GM13977 (cell line): ENCODE measurements at regions not wholly inside any gene's neighbourhood (a gene's known extent, or its start where the extent isn't known, plus 50 kb on each side); places are given as distances from the start of the nearest gene placed in this dataset.

Experiments used
- DNase-seq: peaks from one replicate; pipeline ENCODE4 v3.0.0; 2012; ENCODE audit warnings: low spot score
- CTCF ChIP-seq: IDR thresholded peaks from 2 replicates; pipeline ENCODE4 v1.5.1; 2012; ENCODE audit warnings: mild to moderate bottlenecking, control low read depth; ENCODE audit not compliant: insufficient read depth; ENCODE audit errors: extremely low read depth, missing control alignments
- in situ Hi-C: fragments of 300-500 bp; cut with MboI; formaldehyde crosslinking; loops from one replicate; pipeline ENCODE4 v1.12.0; 2022; ENCODE audit warnings: low sequenced_read_pairs, low pct_unique_long_range_greater_than_20kb, mixed read lengths, inconsistent platforms; ENCODE audit not compliant: unreplicated experiment

GRCh38 chr1:8213136-8213535 lies 104.8 kb upstream of the SLC45A1 start:
- no peak for TF ChIP-seq CTCF
- no peak for DNase-seq
- in situ Hi-C loops = no loop called here

- in situ Hi-C loops = no loop called here
- DNase-seq = no peak
- TF ChIP-seq CTCF = no peak
Measured at GRCh38 chr1:8212580-8213031, 105.3 kb upstream of the SLC45A1 start.

GRCh38 chr1:8211883-8212579 lies 105.9 kb upstream of the SLC45A1 start:
- in situ Hi-C loops = no loop called here
- no peak for TF ChIP-seq CTCF
- DNase-seq = no peak

- no peak for TF ChIP-seq CTCF
- in situ Hi-C loops = no loop called here
- no peak for DNase-seq
Measured at GRCh38 chr1:8211251-8211882, 106.5 kb upstream of the SLC45A1 start.

GRCh38 chr1:8207202-8207601 lies 110.7 kb upstream of the SLC45A1 start:
- DNase-seq = no peak
- no peak for TF ChIP-seq CTCF
- in situ Hi-C loops = no loop called here

- DNase-seq = no peak
- TF ChIP-seq CTCF = no peak
- in situ Hi-C loops = no loop called here
Measured at GRCh38 chr1:8206391-8206790, 111.5 kb upstream of the SLC45A1 start.
